WTC11 (cell line): ENCODE measurements at regions not wholly inside any gene's neighbourhood (a gene's known extent, or its start where the extent isn't known, plus 50 kb on each side); places are given as distances from the start of the nearest gene placed in this dataset.

Source experiments
- ESRRA ChIP-seq: sonication (generic); formaldehyde crosslinking; IDR thresholded peaks from 2 replicates; pipeline ENCODE4 v1.8.1; 2022; ENCODE audit warnings: mild to moderate bottlenecking, missing genetic modification reagents, borderline replicate concordance
- IRF2 ChIP-seq: sonication (generic); formaldehyde crosslinking; IDR thresholded peaks from 2 replicates; pipeline ENCODE4 v1.8.0; 2022; ENCODE audit warnings: low read depth, missing genetic modification reagents, borderline replicate concordance
- TEAD4 ChIP-seq: sonication (generic); formaldehyde crosslinking; IDR thresholded peaks from 2 replicates; pipeline ENCODE4 v1.8.0; 2022; ENCODE audit warnings: mild to moderate bottlenecking, missing genetic modification reagents
- TF ChIP-seq, protein P1 (sequence below): fragments of 200-600 bp; IDR thresholded peaks from 2 replicates; pipeline ENCODE4 v1.8.0; 2022; ENCODE audit warnings: antibody characterized with exemption
- TF ChIP-seq, protein P2 (sequence below): sonication (generic); formaldehyde crosslinking; IDR thresholded peaks from 2 replicates; pipeline ENCODE4 v1.8.1; 2023; ENCODE audit warnings: mild to moderate bottlenecking, missing genetic modification reagents

DNA sequence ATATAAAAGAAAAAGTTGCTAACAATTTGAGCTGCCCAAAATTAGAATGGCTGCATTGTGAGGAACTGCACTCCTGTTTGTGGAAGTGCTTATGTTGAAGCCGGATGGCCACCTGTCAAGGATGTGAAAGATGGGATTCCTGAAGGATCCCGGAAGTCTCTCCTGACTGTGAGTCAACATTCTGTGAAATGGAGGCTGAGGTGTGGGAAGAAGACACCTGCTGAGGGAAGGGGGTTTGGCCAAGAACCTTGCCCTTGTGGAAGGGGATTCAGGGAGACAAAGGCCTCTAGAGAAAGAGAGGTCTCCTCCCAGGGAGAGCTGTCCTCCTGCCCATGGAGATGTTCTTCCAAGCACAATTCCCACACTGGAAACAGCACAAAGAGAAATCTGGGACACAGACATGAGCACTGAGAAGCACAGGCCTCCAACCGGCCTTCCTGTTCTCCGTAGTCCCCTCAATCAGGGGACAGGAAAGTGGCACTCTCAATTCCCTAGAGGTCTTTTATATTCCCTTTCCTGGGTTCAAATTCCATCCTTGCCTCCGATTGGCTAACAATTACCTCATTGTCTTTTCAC lies 70.5 kb downstream of the CD2 start:
- TF ChIP-seq, protein P1, sequence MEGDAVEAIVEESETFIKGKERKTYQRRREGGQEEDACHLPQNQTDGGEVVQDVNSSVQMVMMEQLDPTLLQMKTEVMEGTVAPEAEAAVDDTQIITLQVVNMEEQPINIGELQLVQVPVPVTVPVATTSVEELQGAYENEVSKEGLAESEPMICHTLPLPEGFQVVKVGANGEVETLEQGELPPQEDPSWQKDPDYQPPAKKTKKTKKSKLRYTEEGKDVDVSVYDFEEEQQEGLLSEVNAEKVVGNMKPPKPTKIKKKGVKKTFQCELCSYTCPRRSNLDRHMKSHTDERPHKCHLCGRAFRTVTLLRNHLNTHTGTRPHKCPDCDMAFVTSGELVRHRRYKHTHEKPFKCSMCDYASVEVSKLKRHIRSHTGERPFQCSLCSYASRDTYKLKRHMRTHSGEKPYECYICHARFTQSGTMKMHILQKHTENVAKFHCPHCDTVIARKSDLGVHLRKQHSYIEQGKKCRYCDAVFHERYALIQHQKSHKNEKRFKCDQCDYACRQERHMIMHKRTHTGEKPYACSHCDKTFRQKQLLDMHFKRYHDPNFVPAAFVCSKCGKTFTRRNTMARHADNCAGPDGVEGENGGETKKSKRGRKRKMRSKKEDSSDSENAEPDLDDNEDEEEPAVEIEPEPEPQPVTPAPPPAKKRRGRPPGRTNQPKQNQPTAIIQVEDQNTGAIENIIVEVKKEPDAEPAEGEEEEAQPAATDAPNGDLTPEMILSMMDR: no peak
- TF ChIP-seq, protein P2, sequence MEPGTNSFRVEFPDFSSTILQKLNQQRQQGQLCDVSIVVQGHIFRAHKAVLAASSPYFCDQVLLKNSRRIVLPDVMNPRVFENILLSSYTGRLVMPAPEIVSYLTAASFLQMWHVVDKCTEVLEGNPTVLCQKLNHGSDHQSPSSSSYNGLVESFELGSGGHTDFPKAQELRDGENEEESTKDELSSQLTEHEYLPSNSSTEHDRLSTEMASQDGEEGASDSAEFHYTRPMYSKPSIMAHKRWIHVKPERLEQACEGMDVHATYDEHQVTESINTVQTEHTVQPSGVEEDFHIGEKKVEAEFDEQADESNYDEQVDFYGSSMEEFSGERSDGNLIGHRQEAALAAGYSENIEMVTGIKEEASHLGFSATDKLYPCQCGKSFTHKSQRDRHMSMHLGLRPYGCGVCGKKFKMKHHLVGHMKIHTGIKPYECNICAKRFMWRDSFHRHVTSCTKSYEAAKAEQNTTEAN (CRISPR knock-in tag): no peak
- no peak for TF ChIP-seq IRF2 (CRISPR knock-in tag)
- TF ChIP-seq TEAD4: no peak
- TF ChIP-seq ESRRA (CRISPR knock-in tag): no peak
